Peyer's patch (tissue), 4 donors: ENCODE measurements at regions not wholly inside any gene's neighbourhood (a gene's known extent, or its start where the extent isn't known, plus 50 kb on each side); places are given as distances from the start of the nearest gene placed in this dataset.

Experiments
- DNase-seq, 3 donors: peaks; one replicate each; pipeline ENCODE4 v3.0.0-alpha.2; 2017 to 2019
- H3K27ac ChIP-seq, 4 donors: fragments of 200-600 bp; sonication (generic); one replicate each; pipeline ENCODE4 v1.5.1; 2016 to 2019
- H3K27me3 ChIP-seq, 2 donors: fragments of 200-600 bp; sonication (generic); one replicate each; pipeline ENCODE4 v1.5.1; 2019
- H3K36me3 ChIP-seq, 3 donors: fragments of 200-600 bp; sonication (generic); one replicate each; pipeline ENCODE4 v1.5.1; 2016 to 2019
- H3K4me1 ChIP-seq, 4 donors: fragments of 200-600 bp; sonication (generic); one replicate each; pipeline ENCODE4 v1.5.1; 2016 to 2019
- H3K4me3 ChIP-seq, 4 donors: fragments of 200-600 bp; sonication (generic); 1 replicate in 3 of 4; 2 replicates in 1 of 4; pipeline ENCODE4 v1.5.1; 2016 to 2019; ENCODE audit warnings: mild to moderate bottlenecking in 1 of 4
- H3K9me3 ChIP-seq, 4 donors: fragments of 200-600 bp; sonication (generic); one replicate each; pipeline ENCODE4 v1.5.1; 2016 to 2019; ENCODE audit warnings: mild to moderate bottlenecking in 1 of 4
- POLR2A ChIP-seq, 2 donors: fragments of 450-650 bp; IDR thresholded peaks; one replicate each; pipeline ENCODE4 v1.5.1; 2017; ENCODE audit warnings: antibody characterized with exemption in 2 of 2, mild to moderate bottlenecking in 2 of 2, moderate library complexity in 2 of 2
- TF ChIP-seq, protein P1 (sequence below), 6 experiments: fragments of 450-650 bp in 4 of 6; fragments of 200-600 bp in 2 of 6; sonication (generic) in 1 of 6; IDR thresholded peaks; one replicate each; pipeline ENCODE4 v1.5.1; 2017 to 2019; ENCODE audit warnings: antibody characterized with exemption in 6 of 6, mild to moderate bottlenecking in 3 of 6, moderate library complexity in 1 of 6

DNA sequence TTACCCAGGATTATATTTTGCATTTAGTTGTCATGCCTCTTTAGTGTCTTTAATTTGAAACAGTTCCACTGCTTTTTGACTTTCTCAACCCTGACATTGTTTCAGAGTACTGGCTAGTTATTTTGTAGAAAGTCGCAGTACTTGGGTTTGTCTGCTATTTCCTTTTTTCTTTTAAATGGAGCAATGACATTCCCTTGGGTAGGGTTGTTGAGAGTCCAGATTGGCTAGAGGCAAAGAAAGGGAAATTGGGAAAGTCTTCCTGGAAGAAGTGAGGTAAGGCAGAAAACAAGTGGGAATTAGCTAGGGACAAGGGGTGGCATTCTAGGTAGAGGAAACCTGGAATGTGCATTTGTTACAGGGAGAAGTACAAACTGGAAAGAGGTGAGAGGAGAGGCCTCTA, 245.9 kb downstream of the EMP1 start:
- Histone ChIP-seq H3K9me3 (no peaks in the 10 kb centered on the region), H3K36me3 (no peaks in the 10 kb centered on the region), H3K4me3 (no peak overlapping the region), H3K4me1 (no peaks in the 10 kb centered on the region), H3K27ac (no peak overlapping the region), H3K27me3 (no peaks in the 10 kb centered on the region)
- TF ChIP-seq, protein P1, sequence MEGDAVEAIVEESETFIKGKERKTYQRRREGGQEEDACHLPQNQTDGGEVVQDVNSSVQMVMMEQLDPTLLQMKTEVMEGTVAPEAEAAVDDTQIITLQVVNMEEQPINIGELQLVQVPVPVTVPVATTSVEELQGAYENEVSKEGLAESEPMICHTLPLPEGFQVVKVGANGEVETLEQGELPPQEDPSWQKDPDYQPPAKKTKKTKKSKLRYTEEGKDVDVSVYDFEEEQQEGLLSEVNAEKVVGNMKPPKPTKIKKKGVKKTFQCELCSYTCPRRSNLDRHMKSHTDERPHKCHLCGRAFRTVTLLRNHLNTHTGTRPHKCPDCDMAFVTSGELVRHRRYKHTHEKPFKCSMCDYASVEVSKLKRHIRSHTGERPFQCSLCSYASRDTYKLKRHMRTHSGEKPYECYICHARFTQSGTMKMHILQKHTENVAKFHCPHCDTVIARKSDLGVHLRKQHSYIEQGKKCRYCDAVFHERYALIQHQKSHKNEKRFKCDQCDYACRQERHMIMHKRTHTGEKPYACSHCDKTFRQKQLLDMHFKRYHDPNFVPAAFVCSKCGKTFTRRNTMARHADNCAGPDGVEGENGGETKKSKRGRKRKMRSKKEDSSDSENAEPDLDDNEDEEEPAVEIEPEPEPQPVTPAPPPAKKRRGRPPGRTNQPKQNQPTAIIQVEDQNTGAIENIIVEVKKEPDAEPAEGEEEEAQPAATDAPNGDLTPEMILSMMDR (IDR thresholded peaks at IDR 0.05): no peak
- no peak for TF ChIP-seq POLR2A (IDR thresholded peaks at IDR 0.05)
- no peak for DNase-seq

DNA sequence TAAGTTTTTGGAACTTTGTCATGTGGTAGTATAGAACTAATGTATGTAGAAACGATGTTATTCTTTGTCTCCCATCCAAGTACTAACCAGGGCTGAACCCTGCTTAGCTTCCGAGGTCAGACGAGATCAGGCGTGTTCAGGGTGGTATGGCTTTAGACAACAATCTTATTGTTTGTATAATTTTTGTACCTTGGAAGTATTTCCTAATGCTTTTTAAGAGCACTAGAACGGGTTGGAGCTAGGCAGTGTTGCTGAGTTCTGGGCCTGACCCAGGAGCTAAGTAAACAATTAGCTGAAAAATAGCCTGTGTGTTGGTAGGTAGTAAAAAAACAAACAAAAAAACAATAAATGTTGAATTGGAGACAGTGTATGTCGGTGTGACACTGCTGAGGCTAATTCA, 244.3 kb downstream of the EMP1 start:
- no peaks in the 10 kb centered on the region for H3K9me3 ChIP-seq
- TF ChIP-seq, protein P1 (IDR thresholded peaks at IDR 0.05): no peak
- TF ChIP-seq POLR2A (IDR thresholded peaks at IDR 0.05): no peak
- H3K4me3 ChIP-seq: no peak overlapping the region
- no peaks in the 10 kb centered on the region for H3K36me3 ChIP-seq
- no peak for DNase-seq
- H3K27me3 ChIP-seq: no peaks in the 10 kb centered on the region
- no peaks in the 10 kb centered on the region for H3K4me1 ChIP-seq
- H3K27ac ChIP-seq: no peak overlapping the region

DNA sequence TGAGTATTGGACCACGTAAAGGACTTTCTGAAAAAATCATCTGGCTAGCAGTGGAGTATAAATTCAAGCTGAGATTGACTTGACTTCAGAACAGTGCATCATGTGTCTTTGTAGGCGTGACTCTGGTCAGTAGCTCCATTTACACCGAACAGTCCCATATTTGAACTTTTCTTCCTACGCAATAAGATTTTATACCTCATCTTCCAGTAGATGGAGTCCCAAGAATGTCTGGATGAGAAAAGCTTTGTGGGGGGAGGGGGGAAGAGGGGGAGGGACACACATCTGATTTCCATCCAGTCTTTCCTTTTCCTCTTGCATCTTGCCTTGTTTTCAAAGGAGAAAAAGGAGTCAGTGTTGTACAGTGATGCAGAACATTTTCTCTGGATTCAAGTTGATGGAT, 241.0 kb downstream of the EMP1 start:
- Histone ChIP-seq H3K27ac (no peak overlapping the region), H3K27me3 (no peaks in the 10 kb centered on the region), H3K4me1 (no peaks in the 10 kb centered on the region)

DNA sequence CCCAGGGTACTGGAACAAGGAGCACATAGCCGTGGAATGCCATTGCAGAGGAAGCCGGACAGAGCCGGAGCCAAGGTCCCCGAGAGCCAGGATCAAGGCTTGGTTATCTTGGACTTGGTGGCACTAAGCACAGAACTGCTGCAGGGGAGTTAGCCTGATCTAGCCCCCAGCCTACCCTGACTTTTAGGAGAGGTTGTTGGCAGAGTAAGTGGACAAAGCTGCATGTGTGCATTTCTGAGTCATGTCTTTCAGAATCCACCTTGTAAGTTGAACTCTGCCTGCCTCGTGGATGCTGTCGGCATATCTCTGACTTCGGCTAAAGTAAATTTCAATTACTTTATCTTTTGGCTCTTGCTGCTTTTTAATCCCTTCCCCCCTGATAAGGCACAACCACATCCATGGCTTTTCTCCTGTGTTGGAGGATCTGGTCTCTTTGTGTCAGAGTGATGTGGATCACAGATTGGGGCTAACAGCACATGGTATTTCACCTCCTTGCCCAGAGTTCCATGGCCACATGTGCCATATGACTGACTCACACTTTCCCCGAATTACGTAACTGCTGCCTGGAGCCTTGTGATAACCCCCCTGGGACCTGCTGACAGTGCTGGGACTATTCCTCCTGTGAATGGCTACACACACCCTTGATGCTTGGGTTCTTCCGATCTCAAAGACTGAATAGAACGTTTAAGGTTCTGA, 240.3 kb downstream of the EMP1 start:
- TF ChIP-seq, protein P1 (IDR thresholded peaks at IDR 0.05): no peak
- TF ChIP-seq POLR2A (IDR thresholded peaks at IDR 0.05): no peak
- no peak overlapping the region for H3K4me3 ChIP-seq
- no peaks in the 10 kb centered on the region for H3K27me3 ChIP-seq
- no peaks in the 10 kb centered on the region for H3K4me1 ChIP-seq
- H3K9me3 ChIP-seq: no peaks in the 10 kb centered on the region
- no peaks in the 10 kb centered on the region for H3K36me3 ChIP-seq
- no peak for DNase-seq
- no peak overlapping the region for H3K27ac ChIP-seq

More for the DNA sequence above, 241.0 kb downstream of the EMP1 start:
- DNase-seq: no peak
- no peaks in the 10 kb centered on the region for H3K9me3 ChIP-seq
- TF ChIP-seq, protein P1 (IDR thresholded peaks at IDR 0.05): no peak
- no peak for TF ChIP-seq POLR2A (IDR thresholded peaks at IDR 0.05)
- H3K4me3 ChIP-seq: no peak overlapping the region
- no peaks in the 10 kb centered on the region for H3K36me3 ChIP-seq

DNA sequence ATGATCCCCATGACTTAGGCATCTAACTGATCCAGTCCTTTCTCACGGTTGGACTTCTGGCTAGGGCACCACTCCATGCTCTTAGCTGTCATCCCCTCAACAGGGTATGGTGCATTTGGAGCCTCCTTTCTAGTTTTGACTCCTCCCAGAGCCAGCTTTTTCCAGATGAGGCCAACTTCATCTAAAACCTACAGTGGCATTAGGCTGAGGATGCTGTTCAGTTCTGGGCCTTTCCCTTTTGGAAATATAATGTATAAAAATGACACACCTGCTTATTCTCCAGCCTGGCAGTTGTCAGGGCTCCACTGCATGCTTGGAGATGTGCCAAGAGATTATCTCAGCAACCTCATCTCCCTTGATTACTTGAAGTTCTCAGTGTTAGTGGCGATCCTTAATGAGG, 239.7 kb downstream of the EMP1 start:
- Histone ChIP-seq H3K4me1 (no peaks in the 10 kb centered on the region), H3K9me3 (no peaks in the 10 kb centered on the region), H3K4me3 (no peak overlapping the region), H3K27ac (no peak overlapping the region), H3K36me3 (no peaks in the 10 kb centered on the region), H3K27me3 (no peaks in the 10 kb centered on the region)
- no peak for TF ChIP-seq POLR2A (IDR thresholded peaks at IDR 0.05)
- TF ChIP-seq, protein P1 (IDR thresholded peaks at IDR 0.05): no peak
- no peak for DNase-seq
